Neuron (in vitro differentiated cells): ENCODE measurements at regions not wholly inside any gene's neighbourhood (a gene's known extent, or its start where the extent isn't known, plus 50 kb on each side); places are given as distances from the start of the nearest gene placed in this dataset.

Source experiments
- H2AFZ ChIP-seq: one replicate; pipeline ENCODE4 v1.6.1; 2013; ENCODE audit warnings: low read depth, mild to moderate bottlenecking, inconsistent platforms, low read length, moderate library complexity
- H3K27me3 ChIP-seq: one replicate; pipeline ENCODE4 v1.6.1; 2013; ENCODE audit warnings: low read length; ENCODE audit not compliant: insufficient read depth
- H3K36me3 ChIP-seq: one replicate; pipeline ENCODE4 v1.6.1; 2013; ENCODE audit warnings: low read length; ENCODE audit not compliant: insufficient read depth
- H3K4me1 ChIP-seq: one replicate; pipeline ENCODE4 v1.6.1; 2013; ENCODE audit warnings: low read length; ENCODE audit not compliant: insufficient read depth
- H3K4me3 ChIP-seq: 2 replicates; pipeline ENCODE4 v1.5.1; 2013; ENCODE audit warnings: mild to moderate bottlenecking, low read length, moderate library complexity
- H3K9me3 ChIP-seq: one replicate; pipeline ENCODE4 v1.6.1; 2013; ENCODE audit warnings: low read length

- Histone ChIP-seq H2AFZ (no peak overlapping the region), H3K4me3 (no peak overlapping the region), H3K4me1 (peaks cover 35% of the 10 kb centered on the region), H3K36me3 (no peaks in the 10 kb centered on the region), H3K9me3 (no peaks in the 10 kb centered on the region), H3K27me3 (no peaks in the 10 kb centered on the region)
Measured at GRCh38 chr12:105736498-105736897, 402.3 kb downstream of the NUAK1 start.

- H3K4me1 ChIP-seq = peaks cover 42% of the 10 kb centered on the region
- H3K36me3 ChIP-seq = no peaks in the 10 kb centered on the region
- no peak overlapping the region for H3K4me3 ChIP-seq
- no peaks in the 10 kb centered on the region for H3K9me3 ChIP-seq
- H2AFZ ChIP-seq = no peak overlapping the region
- no peaks in the 10 kb centered on the region for H3K27me3 ChIP-seq
Measured at GRCh38 chr12:105738051-105738450, 400.7 kb downstream of the NUAK1 start.

DNA sequence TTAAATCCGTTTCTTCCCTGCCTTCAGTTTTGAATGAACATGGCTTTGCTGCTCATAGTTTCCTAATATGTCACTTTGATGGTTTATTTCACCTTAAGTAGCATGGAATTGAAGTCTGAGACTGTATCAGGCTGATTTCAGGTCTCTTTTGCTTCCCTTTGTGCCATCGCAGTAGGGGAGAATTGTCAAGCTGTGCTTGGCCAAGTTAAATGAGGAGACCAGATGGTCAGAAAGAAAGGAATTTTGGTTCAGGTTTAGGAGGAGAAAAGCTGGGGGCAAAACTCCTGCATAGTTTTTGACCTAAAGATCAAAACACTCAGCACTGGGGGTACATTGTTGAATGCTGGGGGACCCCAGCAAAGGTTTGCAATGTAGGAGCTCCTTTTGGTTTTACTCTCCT lies 398.4 kb downstream of the NUAK1 start:
- Histone ChIP-seq H3K36me3 (no peaks in the 10 kb centered on the region), H3K4me1 (peaks cover 47% of the 10 kb centered on the region), H3K9me3 (no peaks in the 10 kb centered on the region), H2AFZ (no peak overlapping the region), H3K27me3 (no peaks in the 10 kb centered on the region), H3K4me3 (no peak overlapping the region)

DNA sequence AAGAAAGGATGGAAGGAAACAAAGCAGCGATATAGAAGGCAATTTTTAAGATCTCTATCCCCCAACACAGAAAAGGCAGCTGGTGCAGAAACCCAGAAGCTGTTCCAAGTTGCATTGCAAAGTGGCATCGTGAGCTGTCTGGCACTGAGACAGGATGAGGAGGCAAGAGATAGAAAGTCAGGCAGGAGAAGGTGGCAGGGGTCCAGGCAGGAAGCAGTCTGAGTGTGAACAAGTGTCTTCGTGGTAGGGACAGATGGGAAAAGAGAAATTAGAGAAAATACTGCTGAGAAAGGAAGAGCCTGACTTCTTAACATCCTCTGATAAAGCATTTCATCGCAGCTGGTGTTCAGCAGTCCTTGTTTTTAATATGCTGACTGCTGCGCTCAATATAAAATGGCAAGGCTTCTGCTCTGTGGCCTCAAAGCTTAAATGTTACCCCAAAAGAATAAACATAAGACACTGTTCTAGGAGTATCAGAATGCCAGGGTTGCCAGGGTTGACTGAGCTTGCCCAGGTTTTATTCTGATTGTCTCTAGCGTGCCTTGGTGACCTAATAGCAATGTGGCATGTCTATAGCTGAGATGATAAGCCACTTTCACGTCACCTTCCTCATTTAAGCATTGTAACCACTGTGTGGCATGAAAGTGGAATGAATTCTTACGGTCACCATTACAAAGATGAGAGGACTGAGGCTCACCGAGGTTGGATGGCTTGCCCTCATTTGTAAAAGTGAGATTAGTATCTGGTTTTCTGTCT lies 397.6 kb downstream of the NUAK1 start:
- Histone ChIP-seq H2AFZ (no peak overlapping the region), H3K4me3 (no peak overlapping the region)

DNA sequence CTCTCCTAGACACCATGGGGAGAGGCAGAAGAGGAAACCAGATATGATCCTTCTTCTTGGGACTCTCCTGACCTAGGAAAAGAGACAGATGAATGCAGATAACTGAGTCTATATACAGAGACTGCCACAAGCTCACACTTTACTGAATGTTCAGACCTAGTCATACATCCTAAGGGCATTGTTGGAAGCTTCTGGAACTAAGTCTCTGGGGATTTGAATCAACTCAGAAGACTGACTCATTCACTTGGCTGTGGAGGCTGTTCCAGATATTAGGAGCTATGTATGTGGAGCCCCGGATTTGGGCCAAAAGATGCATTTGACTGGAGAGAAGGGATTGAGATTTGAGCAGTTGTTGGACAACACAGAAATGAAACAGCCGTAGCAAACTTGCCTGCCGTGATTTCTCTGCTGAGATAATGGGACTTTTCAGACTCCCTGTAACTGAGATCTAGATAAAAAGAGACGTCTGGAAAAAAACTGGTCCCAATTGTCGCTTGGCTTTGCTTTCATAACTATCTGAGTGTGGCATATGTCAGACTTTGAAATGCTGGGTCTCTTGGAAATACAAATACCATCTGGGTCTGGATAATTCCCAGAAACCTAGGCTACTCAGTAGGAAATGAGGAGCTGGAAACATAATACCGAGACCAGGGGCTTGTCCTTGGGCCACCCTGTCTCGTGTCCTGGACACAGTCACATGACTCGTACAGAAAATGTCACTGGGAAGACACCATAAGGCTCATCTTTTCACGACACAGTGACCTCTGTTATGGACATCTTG lies 396.8 kb downstream of the NUAK1 start:
- H3K9me3 ChIP-seq = no peaks in the 10 kb centered on the region
- no peak overlapping the region for H2AFZ ChIP-seq
- peaks cover 41% of the 10 kb centered on the region for H3K4me1 ChIP-seq
- no peaks in the 10 kb centered on the region for H3K27me3 ChIP-seq
- no peaks in the 10 kb centered on the region for H3K36me3 ChIP-seq
- no peak overlapping the region for H3K4me3 ChIP-seq

More for the DNA sequence above, 397.6 kb downstream of the NUAK1 start:
- H3K36me3 ChIP-seq = no peaks in the 10 kb centered on the region
- peaks cover 47% of the 10 kb centered on the region for H3K4me1 ChIP-seq
- no peaks in the 10 kb centered on the region for H3K9me3 ChIP-seq
- no peaks in the 10 kb centered on the region for H3K27me3 ChIP-seq

DNA sequence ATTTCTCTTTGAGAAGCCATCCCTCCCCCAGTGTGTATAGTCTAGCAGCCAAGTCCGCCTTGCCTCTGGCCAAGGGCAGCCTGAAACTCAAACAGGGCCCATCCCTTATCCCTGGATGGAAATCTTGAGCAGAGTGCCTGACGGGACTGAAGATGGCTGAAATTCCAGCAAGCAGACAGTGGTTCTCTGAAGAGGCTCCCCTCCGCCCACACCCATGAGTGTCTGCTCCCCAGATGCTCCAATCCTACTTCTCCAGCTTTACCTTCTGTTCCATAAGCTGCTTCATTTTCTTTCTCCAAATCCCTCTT lies 396.2 kb downstream of the NUAK1 start:
- no peak overlapping the region for H2AFZ ChIP-seq
- H3K27me3 ChIP-seq = no peaks in the 10 kb centered on the region
- no peaks in the 10 kb centered on the region for H3K36me3 ChIP-seq
- H3K4me3 ChIP-seq = no peak overlapping the region
- H3K4me1 ChIP-seq = peaks cover 38% of the 10 kb centered on the region
- no peaks in the 10 kb centered on the region for H3K9me3 ChIP-seq

DNA sequence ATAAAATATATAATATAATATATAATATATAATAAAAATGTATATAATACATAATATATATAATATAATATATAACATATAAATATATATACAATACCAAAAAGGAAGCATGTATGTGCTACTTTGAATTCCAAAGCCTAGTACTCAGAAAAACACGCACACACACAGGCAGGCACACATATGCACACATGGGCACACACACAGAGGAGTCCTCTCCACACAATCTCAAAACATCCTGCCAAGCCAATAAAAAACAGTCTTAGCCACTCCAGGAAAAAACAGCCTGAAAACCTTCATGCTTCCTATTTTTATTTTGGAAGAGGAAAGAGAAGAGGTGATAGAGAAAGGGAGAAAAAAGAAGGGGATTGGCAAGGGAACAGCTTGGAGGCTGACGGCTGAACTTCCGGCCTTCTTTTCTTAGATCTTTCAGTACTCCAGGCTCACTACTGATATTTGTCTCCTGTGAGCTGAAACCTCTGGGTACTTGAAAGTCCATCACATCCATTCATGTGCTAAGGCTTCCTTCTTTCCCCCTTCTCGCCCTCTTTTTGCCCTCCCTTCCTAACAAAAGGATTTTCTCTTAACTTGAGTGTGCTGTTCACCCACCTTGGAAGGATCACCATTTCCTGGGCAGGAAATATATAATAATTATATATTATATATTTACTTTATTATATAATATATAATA lies 394.2 kb downstream of the NUAK1 start:
- no peaks in the 10 kb centered on the region for H3K27me3 ChIP-seq
- H3K9me3 ChIP-seq = no peaks in the 10 kb centered on the region
- H2AFZ ChIP-seq = no peak overlapping the region
- no peak overlapping the region for H3K4me3 ChIP-seq
- H3K4me1 ChIP-seq = peaks cover 32% of the 10 kb centered on the region
- no peaks in the 10 kb centered on the region for H3K36me3 ChIP-seq

DNA sequence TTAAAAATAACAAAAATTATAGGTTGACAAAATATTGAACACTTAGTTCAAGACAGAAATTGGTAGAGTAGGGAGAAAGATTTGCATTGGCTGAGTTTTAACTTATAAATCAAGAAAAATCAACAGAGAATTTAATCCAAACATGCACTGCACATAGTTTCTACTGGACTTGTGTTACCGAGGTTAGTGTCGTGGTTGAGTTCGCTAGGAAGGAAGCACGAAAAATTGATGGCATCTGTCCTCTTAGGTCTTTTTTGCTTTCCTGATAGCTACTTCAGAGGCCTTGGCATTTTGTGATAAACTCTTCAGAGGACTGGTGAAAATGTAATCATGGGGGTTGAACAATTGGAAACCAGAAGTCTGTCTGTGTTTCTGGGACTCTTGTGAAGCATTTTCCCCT lies 392.9 kb downstream of the NUAK1 start:
- Histone ChIP-seq H3K36me3 (no peaks in the 10 kb centered on the region), H3K4me1 (peaks cover 19% of the 10 kb centered on the region), H3K27me3 (no peaks in the 10 kb centered on the region), H3K9me3 (no peaks in the 10 kb centered on the region), H3K4me3 (no peak overlapping the region), H2AFZ (no peak overlapping the region)

DNA sequence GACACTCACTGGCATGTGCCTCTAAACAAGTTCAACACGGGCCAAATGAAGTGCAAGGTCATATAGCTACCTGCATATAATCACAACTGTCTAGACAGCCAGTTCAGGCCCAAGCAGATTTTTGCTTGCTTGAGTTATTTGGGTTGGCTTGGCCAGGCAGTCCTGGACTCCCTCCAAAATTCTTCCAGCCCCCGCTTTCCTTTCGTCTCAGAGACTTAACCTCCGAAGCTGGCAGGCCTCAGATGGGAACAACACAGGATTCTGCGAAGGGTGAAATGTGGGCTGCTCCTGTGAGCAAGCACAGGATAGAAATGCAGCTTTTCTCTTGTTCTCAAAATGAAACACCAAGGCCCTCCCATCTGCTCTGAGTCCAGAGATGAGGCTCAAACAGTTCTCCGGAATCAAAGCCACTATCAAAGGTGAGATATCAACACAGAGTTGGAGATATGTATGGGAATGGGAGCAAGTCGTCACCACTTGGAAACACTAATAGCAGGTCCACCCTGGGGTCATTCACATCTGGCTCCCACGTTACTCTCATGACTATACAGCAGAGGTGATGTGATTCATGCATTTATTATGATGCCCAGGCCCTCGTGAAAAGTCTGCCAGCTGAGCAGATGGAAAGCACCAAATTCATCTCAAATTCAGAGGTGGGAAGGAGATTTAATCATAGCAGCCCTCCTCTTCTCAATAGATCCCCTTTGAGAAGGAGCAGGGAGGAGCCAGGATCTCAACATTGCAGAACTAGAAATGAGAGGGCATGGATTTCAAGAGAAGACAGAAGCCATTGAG lies 389.8 kb downstream of the NUAK1 start:
- H3K27me3 ChIP-seq = no peaks in the 10 kb centered on the region
- H3K4me1 ChIP-seq = no peaks in the 10 kb centered on the region
- H2AFZ ChIP-seq = no peak overlapping the region

DNA sequence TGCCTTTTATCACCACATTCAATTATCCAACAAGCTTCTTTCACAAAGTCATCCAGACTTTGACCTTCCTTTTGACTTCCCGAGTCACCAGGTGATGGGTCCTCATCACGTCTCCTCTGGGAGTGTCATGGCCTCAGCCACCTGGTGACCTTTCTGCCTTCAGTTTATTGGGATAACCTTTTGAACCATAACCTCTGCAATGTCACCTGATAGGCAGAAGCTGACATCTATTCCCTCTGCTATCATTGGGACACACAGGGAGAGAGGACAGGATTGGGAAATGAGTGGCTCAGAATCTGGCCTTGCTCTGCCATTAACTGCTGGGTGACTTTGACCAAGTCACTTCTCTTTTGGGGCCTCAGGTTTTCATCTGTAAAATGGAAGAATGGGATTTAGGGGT lies 388.7 kb downstream of the NUAK1 start:
- no peak overlapping the region for H2AFZ ChIP-seq
- H3K36me3 ChIP-seq = no peaks in the 10 kb centered on the region
- no peaks in the 10 kb centered on the region for H3K4me1 ChIP-seq
- H3K27me3 ChIP-seq = no peaks in the 10 kb centered on the region
- H3K9me3 ChIP-seq = no peaks in the 10 kb centered on the region
- H3K4me3 ChIP-seq = no peak overlapping the region

More for the DNA sequence above, 389.8 kb downstream of the NUAK1 start:
- H3K4me3 ChIP-seq = no peak overlapping the region
- no peaks in the 10 kb centered on the region for H3K36me3 ChIP-seq
- no peaks in the 10 kb centered on the region for H3K9me3 ChIP-seq

- Histone ChIP-seq H3K4me1 (no peaks in the 10 kb centered on the region), H2AFZ (no peak overlapping the region), H3K36me3 (no peaks in the 10 kb centered on the region), H3K4me3 (no peak overlapping the region), H3K9me3 (no peaks in the 10 kb centered on the region), H3K27me3 (no peaks in the 10 kb centered on the region)
Measured at GRCh38 chr12:105754313-105754712, 384.4 kb downstream of the NUAK1 start.

DNA sequence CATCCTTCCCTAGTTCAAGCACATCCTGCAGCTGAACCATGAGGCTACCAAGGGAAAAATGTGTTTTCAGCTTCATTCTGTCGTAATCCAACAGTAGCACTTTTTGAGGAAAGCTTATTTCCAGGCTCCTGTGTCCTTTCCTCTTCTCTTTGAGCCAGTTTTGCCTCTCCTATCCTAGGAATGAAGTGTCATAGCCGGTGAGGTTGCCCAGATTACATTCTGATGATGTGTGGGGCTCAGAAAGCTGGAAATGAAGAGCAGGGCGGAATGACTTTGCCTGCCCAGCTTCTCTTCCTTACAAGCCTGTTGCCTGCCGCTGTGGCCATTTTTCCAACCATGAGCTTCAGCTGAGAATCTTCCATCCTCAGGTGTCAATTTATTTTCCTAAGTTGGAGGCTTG lies 381.8 kb downstream of the NUAK1 start:
- H2AFZ ChIP-seq = no peak overlapping the region
- H3K9me3 ChIP-seq = no peaks in the 10 kb centered on the region
- H3K4me1 ChIP-seq = peaks cover 7% of the 10 kb centered on the region
- no peaks in the 10 kb centered on the region for H3K36me3 ChIP-seq
- H3K27me3 ChIP-seq = no peaks in the 10 kb centered on the region
- no peak overlapping the region for H3K4me3 ChIP-seq

DNA sequence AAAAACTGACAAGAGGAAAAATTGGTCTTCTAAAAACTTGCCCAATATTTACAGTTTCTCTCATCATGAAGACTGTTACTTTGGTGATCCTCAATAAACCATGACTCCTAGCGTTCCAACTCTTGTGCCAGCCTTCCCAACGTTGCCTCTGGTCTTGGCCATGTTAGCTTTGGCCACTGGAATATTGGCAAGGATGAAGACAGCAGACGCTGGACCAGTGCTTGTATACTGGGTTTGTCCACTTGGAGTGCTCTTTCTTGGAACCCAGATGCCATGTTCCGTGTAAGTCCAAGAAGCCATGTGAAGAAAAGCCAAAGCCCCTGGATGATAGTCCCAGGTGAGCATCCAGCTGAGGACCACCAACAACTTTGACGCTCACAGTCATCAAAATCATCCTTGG lies 379.6 kb downstream of the NUAK1 start:
- Histone ChIP-seq H3K4me3 (no peak overlapping the region), H2AFZ (no peak overlapping the region), H3K4me1 (peaks cover 7% of the 10 kb centered on the region), H3K9me3 (no peaks in the 10 kb centered on the region), H3K36me3 (no peaks in the 10 kb centered on the region), H3K27me3 (no peaks in the 10 kb centered on the region)
